ENCODE measurements at regions not wholly inside any gene's neighbourhood (a gene's known extent, or its start where the extent isn't known, plus 50 kb on each side); places are given as distances from the start of the nearest gene placed in this dataset.

- no peak overlapping the region for H3K4me3 ChIP-seq (ENCODE audit: control insufficient read depth, low read depth, low read length)
- DNase-seq (ENCODE audit: low read depth) = no peak
- no peak for TF ChIP-seq CTCF (IDR thresholded peaks at IDR 0.05; ENCODE audit: control insufficient read depth, insufficient read depth, low read depth, low read length, missing control alignments)
These were observed 259.4 kb upstream of the STXBP5 start for GRCh38 chr6:146944809-146945208.

- TF ChIP-seq CTCF (IDR thresholded peaks at IDR 0.05; ENCODE audit: control insufficient read depth, insufficient read depth, low read depth, low read length, missing control alignments) = no peak
- no peak overlapping the region for H3K4me3 ChIP-seq (ENCODE audit: control insufficient read depth, low read depth, low read length)
- DNase-seq (ENCODE audit: low read depth) = no peak
These were observed 257.7 kb upstream of the STXBP5 start for GRCh38 chr6:146946559-146946958.

GRCh38 chr6:146948790-146949342 is 255.4 kb upstream of the STXBP5 start:
- H3K4me3 ChIP-seq (ENCODE audit: control insufficient read depth, low read depth, low read length) = no peak overlapping the region

GRCh38 chr6:146949425-146949824 is 254.8 kb upstream of the STXBP5 start:
- TF ChIP-seq CTCF (IDR thresholded peaks at IDR 0.05; ENCODE audit: control insufficient read depth, insufficient read depth, low read depth, low read length, missing control alignments) = no peak
- no peak for DNase-seq (ENCODE audit: low read depth)
- no peak overlapping the region for H3K4me3 ChIP-seq (ENCODE audit: control insufficient read depth, low read depth, low read length)

More at GRCh38 chr6:146948790-146949342, 255.4 kb upstream of the STXBP5 start:
- no peak for TF ChIP-seq CTCF (IDR thresholded peaks at IDR 0.05; ENCODE audit: control insufficient read depth, insufficient read depth, low read depth, low read length, missing control alignments)
- DNase-seq (ENCODE audit: low read depth) = no peak

- no peak for TF ChIP-seq CTCF (IDR thresholded peaks at IDR 0.05; ENCODE audit: control insufficient read depth, insufficient read depth, low read depth, low read length, missing control alignments)
- no peak for DNase-seq (ENCODE audit: low read depth)
- H3K4me3 ChIP-seq (ENCODE audit: control insufficient read depth, low read depth, low read length) = no peak overlapping the region
These were observed 253.8 kb upstream of the STXBP5 start for GRCh38 chr6:146950351-146950835.

GRCh38 chr6:146955570-146955969 is 248.6 kb upstream of the STXBP5 start:
- TF ChIP-seq CTCF (IDR thresholded peaks at IDR 0.05; ENCODE audit: control insufficient read depth, insufficient read depth, low read depth, low read length, missing control alignments) = no peak
- no peak overlapping the region for H3K4me3 ChIP-seq (ENCODE audit: control insufficient read depth, low read depth, low read length)
- DNase-seq (ENCODE audit: low read depth) = no peak
